BLaER1 treated with 17β-estradiol and CSF1 and Interleukin-3, amounts not matched to agents 10 nM and 100 nM (cell line): ENCODE measurements at regions not wholly inside any gene's neighbourhood (a gene's known extent, or its start where the extent isn't known, plus 50 kb on each side); places are given as distances from the start of the nearest gene placed in this dataset.

ENCODE experiments used
- H3K27ac ChIP-seq, 11 experiments: shearing (Covaris generic); formaldehyde crosslinking; 2 replicates each; pipeline ENCODE4 v1.8.1; 2022
- H3K27me3 ChIP-seq, 11 experiments: shearing (Covaris generic); formaldehyde crosslinking; 2 replicates each; pipeline ENCODE4 v1.8.1; 2022
- H3K36me3 ChIP-seq, 11 experiments: shearing (Covaris generic); formaldehyde crosslinking; 2 replicates each; pipeline ENCODE4 v1.8.1; 2022
- H3K4me1 ChIP-seq, 10 experiments: shearing (Covaris generic); formaldehyde crosslinking; 2 replicates each; pipeline ENCODE4 v1.8.1; 2022
- H3K4me2 ChIP-seq, 11 experiments: shearing (Covaris generic); formaldehyde crosslinking; 2 replicates each; pipeline ENCODE4 v1.8.1; 2022
- H3K4me3 ChIP-seq, 10 experiments: shearing (Covaris generic); formaldehyde crosslinking; 2 replicates each; pipeline ENCODE4 v1.8.1; 2022
- H3K9ac ChIP-seq, 11 experiments: shearing (Covaris generic); formaldehyde crosslinking; 2 replicates each; pipeline ENCODE4 v1.8.1; 2022
- H3K9me3 ChIP-seq, 11 experiments: shearing (Covaris generic); formaldehyde crosslinking; replicated peaks in 1 of 11; 2 replicates each; pipeline ENCODE4 v1.8.1; 2022
- H4K20me1 ChIP-seq, 11 experiments: shearing (Covaris generic); formaldehyde crosslinking; 2 replicates each; pipeline ENCODE4 v1.8.1; 2022
- Cebpa-rat ChIP-seq, 11 experiments: shearing (Covaris generic); IDR thresholded peaks; 2 replicates each; pipeline ENCODE4 v1.8.1; 2022

GRCh38 chr2:14140009-14140550 lies 492.4 kb upstream of the LRATD1 start:
- H3K9ac ChIP-seq, result no peak overlapping the region
- H3K4me1 ChIP-seq, result peaks cover 15 to 29% (median 21%) of the 10 kb centered on the region in 10 experiments
- no peak for TF ChIP-seq Cebpa-rat (IDR thresholded peaks at IDR 0.05)
- no peak overlapping the region for H3K27ac ChIP-seq
- no peaks in the 10 kb centered on the region for H4K20me1 ChIP-seq
- H3K4me2 ChIP-seq, result no peak overlapping the region
- H3K27me3 ChIP-seq, result no peaks in the 10 kb centered on the region
- no peaks in the 10 kb centered on the region for H3K36me3 ChIP-seq
- H3K4me3 ChIP-seq, result no peak overlapping the region
- no peaks in the 10 kb centered on the region for H3K9me3 ChIP-seq

GRCh38 chr2:14143435-14143834 lies 489.1 kb upstream of the LRATD1 start:
- Histone ChIP-seq H3K4me2 (peak overlapping the region; percentile 28 to 54 (median 41); a peak in 19 of 22 replicates), H3K27ac (no peak overlapping the region)
- no peak for TF ChIP-seq Cebpa-rat (IDR thresholded peaks at IDR 0.05)

GRCh38 chr2:14148216-14148615 lies 484.3 kb upstream of the LRATD1 start:
- Histone ChIP-seq H4K20me1 (no peaks in the 10 kb centered on the region), H3K27ac (no peak overlapping the region), H3K9me3 (no peaks in the 10 kb centered on the region), H3K9ac (no peak overlapping the region), H3K27me3 (no peaks in the 10 kb centered on the region), H3K4me3 (no peak overlapping the region), H3K4me1 (peaks cover 7 to 12% (median 10%) of the 10 kb centered on the region in 10 experiments), H3K36me3 (no peaks in the 10 kb centered on the region), H3K4me2 (no peak overlapping the region)
- no peak for TF ChIP-seq Cebpa-rat (IDR thresholded peaks at IDR 0.05)

More at GRCh38 chr2:14143435-14143834, 489.1 kb upstream of the LRATD1 start:
- Histone ChIP-seq H4K20me1 (no peaks in the 10 kb centered on the region), H3K4me3 (no peak overlapping the region), H3K4me1 (peaks cover 11 to 17% (median 15%) of the 10 kb centered on the region in 10 experiments), H3K9me3 (no peaks in the 10 kb centered on the region), H3K36me3 (no peaks in the 10 kb centered on the region), H3K9ac (no peak overlapping the region), H3K27me3 (no peaks in the 10 kb centered on the region)

GRCh38 chr2:14157816-14158215 lies 474.7 kb upstream of the LRATD1 start:
- Histone ChIP-seq H3K4me3 (no peak overlapping the region), H3K36me3 (no peaks in the 10 kb centered on the region), H3K9me3 (no peaks in the 10 kb centered on the region), H3K27ac (no peak overlapping the region), H3K4me1 (no peaks in the 10 kb centered on the region), H3K27me3 (no peaks in the 10 kb centered on the region), H4K20me1 (no peaks in the 10 kb centered on the region), H3K9ac (no peak overlapping the region), H3K4me2 (no peak overlapping the region)
- no peak for TF ChIP-seq Cebpa-rat (IDR thresholded peaks at IDR 0.05)

GRCh38 chr2:14180333-14180732 lies 452.2 kb upstream of the LRATD1 start:
- H4K20me1 ChIP-seq, result no peaks in the 10 kb centered on the region
- H3K4me3 ChIP-seq, result no peak overlapping the region
- no peak overlapping the region for H3K27ac ChIP-seq
- no peak overlapping the region for H3K4me2 ChIP-seq
- H3K9ac ChIP-seq, result no peak overlapping the region
- H3K9me3 ChIP-seq, result peaks cover 16 to 19% (median 17%) of the 10 kb centered on the region in 11 experiments
- no peaks in the 10 kb centered on the region; a peak in 1 of 22 replicates for H3K36me3 ChIP-seq
- no peaks in the 10 kb centered on the region for H3K4me1 ChIP-seq
- TF ChIP-seq Cebpa-rat (IDR thresholded peaks at IDR 0.05), result no peak
- no peaks in the 10 kb centered on the region for H3K27me3 ChIP-seq

GRCh38 chr2:14182227-14182946 lies 450.1 kb upstream of the LRATD1 start:
- no peak for TF ChIP-seq Cebpa-rat (IDR thresholded peaks at IDR 0.05)
- no peak overlapping the region for H3K4me3 ChIP-seq
- H3K4me1 ChIP-seq, result no peaks in the 10 kb centered on the region
- no peaks in the 10 kb centered on the region for H3K27me3 ChIP-seq
- H3K9ac ChIP-seq, result no peak overlapping the region
- H3K36me3 ChIP-seq, result no peaks in the 10 kb centered on the region; a peak in 1 of 22 replicates
- no peak overlapping the region for H3K4me2 ChIP-seq
- peaks cover 16 to 19% (median 17%) of the 10 kb centered on the region in 11 experiments for H3K9me3 ChIP-seq
- no peaks in the 10 kb centered on the region for H4K20me1 ChIP-seq
- no peak overlapping the region for H3K27ac ChIP-seq

GRCh38 chr2:14185906-14186305 lies 446.6 kb upstream of the LRATD1 start:
- H3K9ac ChIP-seq, result no peak overlapping the region
- H3K4me1 ChIP-seq, result no peaks in the 10 kb centered on the region
- H3K36me3 ChIP-seq, result no peaks in the 10 kb centered on the region; a peak in 1 of 22 replicates
- H3K9me3 ChIP-seq, result peaks cover 16 to 19% (median 17%) of the 10 kb centered on the region in 11 experiments
- no peaks in the 10 kb centered on the region for H4K20me1 ChIP-seq
- no peaks in the 10 kb centered on the region for H3K27me3 ChIP-seq
- no peak overlapping the region for H3K27ac ChIP-seq
- H3K4me3 ChIP-seq, result no peak overlapping the region
- H3K4me2 ChIP-seq, result no peak overlapping the region
- no peak for TF ChIP-seq Cebpa-rat (IDR thresholded peaks at IDR 0.05)

- no peak overlapping the region for H3K4me3 ChIP-seq
These were observed 444.1 kb upstream of the LRATD1 start for GRCh38 chr2:14188446-14188845.

GRCh38 chr2:14189929-14190328 lies 442.6 kb upstream of the LRATD1 start:
- no peak overlapping the region for H3K27ac ChIP-seq
- H3K4me3 ChIP-seq, result no peak overlapping the region
- no peaks in the 10 kb centered on the region for H3K4me1 ChIP-seq
- H3K4me2 ChIP-seq, result no peak overlapping the region
- no peaks in the 10 kb centered on the region for H3K27me3 ChIP-seq
- no peak overlapping the region for H3K9ac ChIP-seq
- H4K20me1 ChIP-seq, result no peaks in the 10 kb centered on the region
- no peaks in the 10 kb centered on the region for H3K9me3 ChIP-seq
- H3K36me3 ChIP-seq, result no peaks in the 10 kb centered on the region
- no peak for TF ChIP-seq Cebpa-rat (IDR thresholded peaks at IDR 0.05)

More at GRCh38 chr2:14188446-14188845, 444.1 kb upstream of the LRATD1 start:
- Histone ChIP-seq H3K9me3 (peaks cover 2 to 4% (median 4%) of the 10 kb centered on the region in 11 experiments; a peak in 18 of 22 replicates), H4K20me1 (no peaks in the 10 kb centered on the region), H3K9ac (no peak overlapping the region), H3K27ac (no peak overlapping the region), H3K27me3 (no peaks in the 10 kb centered on the region), H3K36me3 (no peaks in the 10 kb centered on the region), H3K4me2 (no peak overlapping the region), H3K4me1 (no peaks in the 10 kb centered on the region)
- TF ChIP-seq Cebpa-rat (IDR thresholded peaks at IDR 0.05), result no peak

GRCh38 chr2:14194233-14194632 lies 438.3 kb upstream of the LRATD1 start:
- TF ChIP-seq Cebpa-rat (IDR thresholded peaks at IDR 0.05), result no peak
- no peaks in the 10 kb centered on the region for H3K36me3 ChIP-seq
- no peaks in the 10 kb centered on the region for H3K27me3 ChIP-seq
- H3K4me3 ChIP-seq, result no peak overlapping the region
- H4K20me1 ChIP-seq, result no peaks in the 10 kb centered on the region
- H3K9me3 ChIP-seq, result no peaks in the 10 kb centered on the region
- H3K4me1 ChIP-seq, result no peaks in the 10 kb centered on the region
- no peak overlapping the region for H3K9ac ChIP-seq
- H3K27ac ChIP-seq, result no peak overlapping the region
- H3K4me2 ChIP-seq, result no peak overlapping the region
